ENCODE measurements at regions not wholly inside any gene's neighbourhood (a gene's known extent, or its start where the extent isn't known, plus 50 kb on each side); places are given as distances from the start of the nearest gene placed in this dataset.

DNA sequence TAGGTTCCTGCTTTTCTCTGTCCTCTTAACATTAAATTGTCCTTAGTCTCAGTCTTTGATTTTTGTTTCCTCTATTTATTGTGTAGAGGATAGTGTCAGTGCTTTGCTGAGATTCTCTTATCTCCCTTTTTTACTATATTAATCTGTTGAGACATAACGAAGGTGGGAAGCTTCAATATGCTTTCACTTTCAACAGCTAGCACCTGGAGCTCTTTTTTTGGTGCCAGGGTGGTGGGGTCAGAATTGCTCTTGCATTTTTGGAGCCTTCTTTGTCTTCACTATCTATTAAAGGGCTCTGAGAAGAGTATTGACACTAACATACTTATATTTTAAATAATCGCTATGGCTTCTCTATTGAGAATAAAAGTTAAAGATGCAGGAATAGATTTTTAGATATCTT lies 97.1 kb upstream of the EPHA7 start:
- no peak for DNase-seq

DNA sequence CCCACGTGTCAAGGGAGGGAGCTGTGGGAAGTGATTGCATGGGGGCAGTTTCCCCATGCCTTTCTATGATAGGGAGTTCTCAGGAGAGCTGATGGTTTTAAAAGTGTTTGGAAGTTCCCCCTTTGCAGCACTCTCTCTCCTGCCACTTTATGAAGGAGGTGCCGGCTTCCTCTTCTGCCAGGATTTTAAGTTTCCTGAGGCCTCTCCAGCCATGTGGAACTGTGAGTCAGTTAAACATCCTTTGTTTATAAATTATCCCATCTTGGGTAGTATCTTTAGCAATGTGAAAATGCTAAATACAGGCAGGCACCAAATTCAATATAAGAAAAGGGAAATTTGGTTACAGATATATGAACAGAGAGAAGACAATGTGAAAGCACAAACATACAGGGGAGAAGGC lies 96.4 kb upstream of the EPHA7 start:
- peak overlapping the region in 1 of 12 donors; percentile 25 for H3K27ac ChIP-seq
- ATAC-seq (no peak), DNase-seq (no peak)
- 48 to 83% (median 59%) methylated on average over 2 of the region's 2 CpGs for WGBS, 4 donors
- H3K4me1 ChIP-seq: no peaks in the 10 kb centered on the region
- H3K9me3 ChIP-seq: no peaks in the 10 kb centered on the region
- intact Hi-C loops (cut with DNase I): no loop called here
- no peak overlapping the region for H3K4me3 ChIP-seq
- H3K27me3 ChIP-seq: no peaks in the 10 kb centered on the region
- TF ChIP-seq POLR2A (IDR thresholded peaks at IDR 0.05): no peak
- TF ChIP-seq, protein P1, sequence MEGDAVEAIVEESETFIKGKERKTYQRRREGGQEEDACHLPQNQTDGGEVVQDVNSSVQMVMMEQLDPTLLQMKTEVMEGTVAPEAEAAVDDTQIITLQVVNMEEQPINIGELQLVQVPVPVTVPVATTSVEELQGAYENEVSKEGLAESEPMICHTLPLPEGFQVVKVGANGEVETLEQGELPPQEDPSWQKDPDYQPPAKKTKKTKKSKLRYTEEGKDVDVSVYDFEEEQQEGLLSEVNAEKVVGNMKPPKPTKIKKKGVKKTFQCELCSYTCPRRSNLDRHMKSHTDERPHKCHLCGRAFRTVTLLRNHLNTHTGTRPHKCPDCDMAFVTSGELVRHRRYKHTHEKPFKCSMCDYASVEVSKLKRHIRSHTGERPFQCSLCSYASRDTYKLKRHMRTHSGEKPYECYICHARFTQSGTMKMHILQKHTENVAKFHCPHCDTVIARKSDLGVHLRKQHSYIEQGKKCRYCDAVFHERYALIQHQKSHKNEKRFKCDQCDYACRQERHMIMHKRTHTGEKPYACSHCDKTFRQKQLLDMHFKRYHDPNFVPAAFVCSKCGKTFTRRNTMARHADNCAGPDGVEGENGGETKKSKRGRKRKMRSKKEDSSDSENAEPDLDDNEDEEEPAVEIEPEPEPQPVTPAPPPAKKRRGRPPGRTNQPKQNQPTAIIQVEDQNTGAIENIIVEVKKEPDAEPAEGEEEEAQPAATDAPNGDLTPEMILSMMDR (IDR thresholded peaks at IDR 0.05): no peak
- H3K36me3 ChIP-seq: no peaks in the 10 kb centered on the region

More for the DNA sequence above, 97.1 kb upstream of the EPHA7 start:
- Histone ChIP-seq H3K36me3 (no peaks in the 10 kb centered on the region), H3K27ac (no peak overlapping the region), H3K9me3 (no peaks in the 10 kb centered on the region), H3K4me1 (no peaks in the 10 kb centered on the region), H3K27me3 (no peaks in the 10 kb centered on the region), H3K4me3 (no peak overlapping the region)
- intact Hi-C loops (cut with DNase I): no loop called here
- ATAC-seq: no peak
- 64 to 73% (median 69%) methylated on average over 2 of the region's 2 CpGs for WGBS, 4 donors
- TF ChIP-seq, protein P1 (IDR thresholded peaks at IDR 0.05): no peak
- no peak for TF ChIP-seq POLR2A (IDR thresholded peaks at IDR 0.05)

DNA sequence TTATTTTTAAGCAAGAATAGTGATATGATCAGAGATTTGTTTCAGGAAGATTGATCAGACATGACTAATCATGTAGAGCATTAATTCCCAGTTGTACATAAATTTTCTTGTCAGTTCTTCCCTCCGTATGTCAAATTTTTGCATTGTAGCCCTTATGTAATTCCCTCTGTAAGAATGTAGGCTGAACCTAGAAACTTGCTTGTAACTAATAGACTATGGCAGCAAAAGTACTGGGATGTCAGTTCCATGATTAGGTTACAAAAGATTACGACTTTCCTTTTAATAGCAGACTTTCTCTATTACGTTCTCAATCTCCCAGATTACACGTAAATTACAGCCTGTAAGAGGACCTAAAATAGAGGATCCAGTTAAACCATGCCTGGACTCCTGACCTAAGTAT lies 79.4 kb upstream of the EPHA7 start:
- no peak for TF ChIP-seq POLR2A (IDR thresholded peaks at IDR 0.05)
- TF ChIP-seq, protein P1 (IDR thresholded peaks at IDR 0.05): no peak

DNA sequence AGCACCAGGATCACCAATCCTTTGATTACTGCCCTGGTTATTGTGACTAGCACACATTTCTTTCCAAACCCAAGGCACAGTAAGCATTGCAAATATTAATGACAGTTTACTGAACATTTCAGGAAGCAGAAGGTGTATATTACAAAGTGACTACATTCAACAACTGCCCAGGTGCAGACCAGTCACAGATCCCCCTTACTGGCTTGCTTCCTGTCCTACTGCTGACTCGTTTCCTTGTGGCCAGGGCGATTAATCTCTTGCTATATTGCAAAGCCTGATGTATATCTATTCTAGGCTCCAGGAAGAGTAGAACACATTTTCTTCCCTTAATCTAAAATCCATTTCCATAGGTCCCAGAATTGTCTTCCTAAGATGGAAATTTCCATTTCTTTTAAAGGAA lies 77.2 kb upstream of the EPHA7 start:
- TF ChIP-seq POLR2A (IDR thresholded peaks at IDR 0.05): no peak
- TF ChIP-seq, protein P1 (IDR thresholded peaks at IDR 0.05): no peak
- H3K4me1 ChIP-seq: no peaks in the 10 kb centered on the region
- peaks cover 0 to 4% (median 0%) of the 10 kb centered on the region in 12 donors for H3K9me3 ChIP-seq
- no peak overlapping the region for H3K27ac ChIP-seq
- ATAC-seq: no peak
- no peaks in the 10 kb centered on the region for H3K27me3 ChIP-seq
- no peak overlapping the region for H3K4me3 ChIP-seq
- intact Hi-C loops (cut with DNase I): no loop called here
- H3K36me3 ChIP-seq: no peaks in the 10 kb centered on the region
- WGBS, 4 donors: 61 to 68% (median 63%) methylated on average over 2 of the region's 2 CpGs
- DNase-seq: no peak

More for the DNA sequence above, 79.4 kb upstream of the EPHA7 start:
- Histone ChIP-seq H3K9me3 (peaks cover 0 to 10% (median 0%) of the 10 kb centered on the region in 12 donors), H3K36me3 (no peaks in the 10 kb centered on the region), H3K4me3 (no peak overlapping the region), H3K4me1 (no peaks in the 10 kb centered on the region), H3K27ac (no peak overlapping the region), H3K27me3 (no peaks in the 10 kb centered on the region)
- intact Hi-C loops (cut with DNase I): no loop called here
- WGBS, 4 donors: 75 to 87% (median 83%) methylated on average over 4 of the region's 4 CpGs
- ATAC-seq (no peak), DNase-seq (no peak)

Data from heart left ventricle (tissue), 16 donors.